PC-9 (cell line): ENCODE measurements at regions not wholly inside any gene's neighbourhood (a gene's known extent, or its start where the extent isn't known, plus 50 kb on each side); places are given as distances from the start of the nearest gene placed in this dataset.

Source experiments
- CTCF ChIP-seq: fragments of 200-600 bp; sonication (generic); conservative IDR thresholded peaks from 2 replicates; pipeline ENCODE4 v1.6.1; 2017; ENCODE audit warnings: mixed run types, antibody characterized with exemption, mild to moderate bottlenecking, moderate library complexity
- EZH2 ChIP-seq: fragments of 200-600 bp; sonication (generic); IDR thresholded peaks from 2 replicates; pipeline ENCODE4 v1.8.0; 2017; ENCODE audit warnings: antibody characterized with exemption, low read depth

DNA sequence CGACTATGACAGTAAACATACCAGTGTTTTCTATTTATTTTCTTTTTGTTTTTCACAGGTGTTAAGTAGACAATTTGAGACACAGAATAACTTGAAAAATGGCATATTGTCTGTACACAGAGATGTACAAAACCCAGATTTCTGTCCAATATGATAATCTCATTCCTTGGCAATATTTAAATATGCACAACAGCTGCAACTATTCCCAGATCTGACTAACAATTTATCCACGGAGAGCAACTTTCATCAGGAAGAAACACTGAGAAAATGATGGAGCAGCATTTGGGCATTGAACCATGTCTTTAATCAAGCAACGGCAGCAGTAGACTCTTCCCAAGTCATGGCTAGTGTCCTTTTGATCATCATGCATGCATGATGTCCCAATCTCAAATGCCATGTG lies 452.6 kb downstream of the ZPLD1 start:
- TF ChIP-seq CTCF (no peak), EZH2 (no peak)
